RWPE1 (cell line): ENCODE measurements at regions not wholly inside any gene's neighbourhood (a gene's known extent, or its start where the extent isn't known, plus 50 kb on each side); places are given as distances from the start of the nearest gene placed in this dataset.

Experiments used
- CTCF ChIA-PET: fragments of 350-600 bp; sonication (Branson Sonifier 250); formaldehyde crosslinking; extraction: SDS; loops from one replicate; lab custom pipeline; 2021; lab: Yijun Ruan, JAX
- POLR2A ChIA-PET: fragments of 400-600 bp; formaldehyde crosslinking; extraction: SDS; loops from one replicate; lab custom pipeline; 2020; ENCODE audit warnings: antibody characterized with exemption; ENCODE audit not compliant: low non-redundant PET; lab: Yijun Ruan, JAX
- DNase-seq: peaks from one replicate; pipeline ENCODE4 v3.0.0; 2012; ENCODE audit warnings: low spot score
- H3K27ac ChIP-seq: fragments of 450-650 bp; 2 replicates; pipeline ENCODE4 v1.5.1; 2017
- TF ChIP-seq, protein P1 (sequence below): fragments of 450-650 bp; conservative IDR thresholded peaks from 2 replicates; pipeline ENCODE4 v1.5.1; 2017; ENCODE audit warnings: low read depth, mild to moderate bottlenecking

DNA sequence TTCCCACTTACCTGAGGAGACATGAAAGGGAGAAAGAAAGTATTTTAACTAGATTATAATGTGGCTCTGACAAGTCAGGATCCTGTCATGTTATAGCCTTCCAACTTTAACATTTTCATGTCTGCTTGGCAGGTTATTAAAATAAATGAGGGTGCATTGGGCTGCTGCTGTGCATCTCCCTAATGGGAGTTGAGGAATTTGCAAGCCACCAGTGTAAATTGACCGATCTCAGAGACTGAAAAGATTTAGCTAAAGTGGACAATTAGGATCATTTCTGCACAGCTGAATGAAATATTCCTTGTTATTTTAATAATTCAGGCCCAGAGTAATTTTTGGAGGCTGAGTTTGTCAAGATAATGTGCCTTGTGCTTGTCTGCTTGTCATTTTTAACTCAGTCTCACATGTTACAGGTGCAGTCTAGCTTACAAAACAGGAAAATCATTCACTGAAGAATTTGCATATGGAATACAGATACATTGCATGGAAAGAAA lies 366.3 kb upstream of the ADAMTS16 start:
- ChIA-PET CTCF (no interaction called here), POLR2A (no interaction called here)
- H3K27ac ChIP-seq = no peak overlapping the region
- DNase-seq = no peak
- TF ChIP-seq, protein P1, sequence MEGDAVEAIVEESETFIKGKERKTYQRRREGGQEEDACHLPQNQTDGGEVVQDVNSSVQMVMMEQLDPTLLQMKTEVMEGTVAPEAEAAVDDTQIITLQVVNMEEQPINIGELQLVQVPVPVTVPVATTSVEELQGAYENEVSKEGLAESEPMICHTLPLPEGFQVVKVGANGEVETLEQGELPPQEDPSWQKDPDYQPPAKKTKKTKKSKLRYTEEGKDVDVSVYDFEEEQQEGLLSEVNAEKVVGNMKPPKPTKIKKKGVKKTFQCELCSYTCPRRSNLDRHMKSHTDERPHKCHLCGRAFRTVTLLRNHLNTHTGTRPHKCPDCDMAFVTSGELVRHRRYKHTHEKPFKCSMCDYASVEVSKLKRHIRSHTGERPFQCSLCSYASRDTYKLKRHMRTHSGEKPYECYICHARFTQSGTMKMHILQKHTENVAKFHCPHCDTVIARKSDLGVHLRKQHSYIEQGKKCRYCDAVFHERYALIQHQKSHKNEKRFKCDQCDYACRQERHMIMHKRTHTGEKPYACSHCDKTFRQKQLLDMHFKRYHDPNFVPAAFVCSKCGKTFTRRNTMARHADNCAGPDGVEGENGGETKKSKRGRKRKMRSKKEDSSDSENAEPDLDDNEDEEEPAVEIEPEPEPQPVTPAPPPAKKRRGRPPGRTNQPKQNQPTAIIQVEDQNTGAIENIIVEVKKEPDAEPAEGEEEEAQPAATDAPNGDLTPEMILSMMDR = no peak

DNA sequence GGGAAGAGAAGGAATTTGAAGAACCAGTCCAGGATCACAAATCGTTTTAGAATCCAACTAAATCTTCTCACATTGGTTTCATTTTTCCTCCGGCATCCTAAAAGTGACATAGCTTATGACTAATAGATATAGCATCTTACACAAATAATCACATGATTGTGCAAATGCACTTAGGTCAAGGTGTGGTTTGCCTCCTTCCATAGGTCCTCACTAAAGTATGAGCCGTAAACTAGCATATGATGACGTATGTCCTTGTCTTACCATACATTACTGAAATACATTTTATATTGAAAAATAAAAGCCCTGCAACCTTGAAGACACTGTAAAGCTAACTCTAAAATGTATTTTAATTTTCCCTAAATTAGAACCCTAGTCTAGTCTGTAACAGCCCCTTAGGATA lies 362.7 kb upstream of the ADAMTS16 start:
- TF ChIP-seq, protein P1 = no peak
- no peak for DNase-seq
- CTCF ChIA-PET = no interaction called here
- no peak overlapping the region for H3K27ac ChIP-seq
- POLR2A ChIA-PET = no interaction called here

DNA sequence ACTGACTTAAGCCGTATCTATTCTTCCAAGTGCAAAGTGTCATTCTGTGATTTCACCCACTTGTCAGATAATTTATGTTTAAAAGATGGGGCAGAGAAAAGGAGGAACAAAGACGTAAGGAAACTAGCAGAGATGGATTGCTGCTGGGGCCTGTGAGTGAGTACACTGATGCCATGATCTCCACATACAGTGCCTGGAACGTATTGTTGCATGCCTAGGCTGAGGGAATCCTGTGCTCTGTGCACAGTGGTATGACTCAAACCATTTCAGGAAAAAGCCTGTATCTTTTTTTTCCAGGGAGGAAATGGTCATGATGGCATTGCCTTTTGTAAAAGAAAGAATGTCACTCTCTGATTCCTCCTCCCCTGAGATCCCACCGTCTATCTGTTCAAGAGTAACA lies 359.5 kb upstream of the ADAMTS16 start:
- POLR2A ChIA-PET = no interaction called here
- DNase-seq = no peak
- CTCF ChIA-PET = no interaction called here
- TF ChIP-seq, protein P1 = no peak
- no peak overlapping the region for H3K27ac ChIP-seq

DNA sequence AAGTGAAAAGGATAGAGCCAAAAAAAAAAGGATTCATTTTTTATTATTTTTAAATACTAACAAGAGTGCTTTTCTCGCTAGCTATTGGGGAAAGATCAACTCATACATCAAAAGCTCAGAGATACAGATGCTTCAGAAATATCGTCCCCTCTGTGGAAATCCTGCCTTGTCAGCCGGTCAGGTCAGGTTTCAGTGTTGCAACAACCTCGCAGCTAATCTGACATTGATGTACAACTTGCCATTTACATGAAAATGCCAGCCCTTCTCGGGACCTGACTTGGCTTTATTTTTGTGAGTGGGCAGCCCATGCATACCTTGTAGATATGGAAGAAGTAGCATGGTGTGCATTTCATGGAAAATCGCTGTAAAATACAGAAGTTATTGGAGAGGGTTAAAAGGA lies 358.8 kb upstream of the ADAMTS16 start:
- TF ChIP-seq, protein P1 = no peak
- no peak for DNase-seq
- ChIA-PET CTCF (no interaction called here), POLR2A (no interaction called here)
- no peak overlapping the region for H3K27ac ChIP-seq

DNA sequence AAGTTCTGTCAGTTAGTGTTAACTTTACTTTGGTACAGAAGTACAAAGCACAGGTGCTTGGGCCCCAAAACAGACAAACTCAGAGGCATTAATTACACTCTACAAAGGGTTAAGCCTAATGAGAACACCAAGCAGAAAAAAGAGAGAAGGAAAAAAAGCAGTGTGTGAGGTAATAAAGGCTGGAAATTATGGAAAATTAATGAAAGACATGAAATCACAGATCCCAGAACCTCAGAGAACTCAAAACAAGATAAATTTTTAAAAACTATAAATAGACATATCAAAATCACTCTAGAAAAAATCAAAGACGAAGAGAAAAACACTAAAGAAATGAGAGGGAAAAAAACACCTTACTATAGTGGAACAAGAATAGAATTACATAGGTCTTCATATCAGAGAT lies 354.2 kb upstream of the ADAMTS16 start:
- no peak overlapping the region for H3K27ac ChIP-seq
- no peak for DNase-seq
- TF ChIP-seq, protein P1 = no peak
- ChIA-PET POLR2A (no interaction called here), CTCF (no interaction called here)

DNA sequence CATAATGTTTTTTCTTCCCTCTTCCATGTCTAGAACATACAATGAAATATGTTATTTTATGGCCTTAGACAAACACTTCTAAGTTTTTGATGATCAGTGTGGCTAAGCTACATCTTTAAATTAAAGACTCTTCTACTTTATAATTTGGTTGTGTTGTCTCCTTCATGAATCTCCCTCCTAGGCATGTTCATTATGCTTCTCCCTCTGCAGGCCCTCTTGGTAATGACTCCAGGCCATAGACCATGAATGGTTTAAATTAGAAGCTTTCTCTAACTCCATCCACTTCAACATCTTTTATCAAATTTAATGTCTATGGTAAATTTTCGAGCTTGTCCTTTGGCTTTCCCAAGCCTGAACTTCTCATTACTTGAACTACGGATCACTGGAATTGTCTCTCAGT lies 342.7 kb upstream of the ADAMTS16 start:
- DNase-seq = no peak
- no peak overlapping the region for H3K27ac ChIP-seq
- TF ChIP-seq, protein P1 = no peak
- POLR2A ChIA-PET = no interaction called here
- CTCF ChIA-PET = no interaction called here

DNA sequence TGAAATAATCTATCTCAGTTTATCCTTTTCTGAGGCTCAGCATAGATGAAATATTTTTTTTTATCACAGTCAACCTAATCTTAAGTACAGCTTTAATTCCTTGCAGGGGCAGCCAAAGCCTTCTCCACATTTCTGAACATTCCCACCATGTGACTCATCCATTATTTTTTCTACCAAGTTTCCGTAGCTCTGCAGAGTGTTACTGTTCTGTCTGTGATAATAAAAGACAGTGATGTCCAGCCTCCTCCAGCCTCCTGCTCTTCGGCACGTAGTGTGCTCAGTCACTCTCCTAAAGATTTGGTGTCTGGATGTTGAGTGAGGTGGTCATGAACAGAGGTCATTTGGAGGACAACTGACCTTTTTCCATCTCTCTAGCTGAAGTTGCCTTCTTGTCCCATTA lies 338.1 kb upstream of the ADAMTS16 start:
- DNase-seq = no peak
- POLR2A ChIA-PET = no interaction called here
- CTCF ChIA-PET = no interaction called here
- TF ChIP-seq, protein P1 = no peak
- H3K27ac ChIP-seq = no peak overlapping the region
